ENCODE measurements at regions not wholly inside any gene's neighbourhood (a gene's known extent, or its start where the extent isn't known, plus 50 kb on each side); places are given as distances from the start of the nearest gene placed in this dataset.

DNA sequence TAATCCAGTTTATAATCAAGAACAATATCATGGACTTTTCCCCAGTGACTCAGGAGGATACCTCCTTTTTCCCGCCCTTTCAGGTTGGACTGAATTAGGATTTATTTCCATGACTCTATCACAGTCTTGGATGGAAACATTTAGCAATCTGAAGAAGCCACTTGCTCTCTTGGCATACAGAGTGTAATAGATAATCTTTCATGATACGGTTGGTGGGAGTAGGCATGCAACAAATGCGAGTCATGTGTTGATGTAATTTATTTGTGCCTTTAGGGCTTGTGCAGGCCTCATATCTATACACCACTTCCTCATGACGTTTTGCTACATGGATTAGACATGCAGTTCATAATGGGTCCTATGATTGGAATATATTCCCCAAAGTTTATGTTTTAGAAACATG is 54.2 kb upstream of the MCTP2 start:
- peak; percentile 16 to 70 (median 39) for DNase-seq

- DNase-seq = no peak
Observed at GRCh38 chr15:94175420-94175819, 55.9 kb upstream of the MCTP2 start.

DNA sequence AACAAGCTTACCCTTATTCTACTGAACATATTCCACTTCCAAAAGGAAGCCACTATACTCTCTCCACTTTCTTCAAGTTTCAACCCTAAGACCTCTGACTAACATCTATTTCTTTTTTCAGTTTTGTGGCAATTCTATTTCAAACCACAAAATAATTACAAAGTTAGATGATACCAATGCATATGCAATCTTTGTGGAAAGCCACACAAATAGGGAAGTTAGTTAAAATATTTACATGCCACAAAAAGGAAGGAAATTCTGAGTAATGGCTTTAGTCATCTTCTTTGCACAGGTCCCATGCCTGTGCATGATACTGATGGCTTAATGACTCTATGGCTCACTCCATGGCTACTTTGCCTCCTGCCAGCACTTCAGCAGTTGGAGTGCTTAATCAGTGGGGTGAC is 57.0 kb upstream of the MCTP2 start:
- DNase-seq = peak; percentile 81 to 98 (median 88)

DNA sequence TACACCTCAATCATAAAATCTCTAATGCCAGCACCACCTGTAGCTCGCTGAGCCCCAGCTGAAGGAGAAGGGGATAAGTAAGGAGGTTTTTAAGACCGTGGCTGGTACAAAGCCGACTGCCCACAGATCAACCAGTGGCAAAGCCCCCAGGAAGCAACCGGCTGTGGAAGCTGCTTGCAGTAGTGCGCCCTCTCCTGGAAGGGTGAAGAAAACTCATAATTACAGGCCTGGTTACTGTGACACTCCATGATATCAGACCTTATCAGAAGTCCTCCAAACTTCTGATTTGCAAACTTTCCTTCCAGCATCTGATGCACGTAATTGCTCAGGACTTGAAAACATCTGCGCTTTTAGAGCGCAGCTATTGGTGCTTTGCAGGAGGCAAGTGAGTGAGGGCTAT is 63.1 kb upstream of the MCTP2 start:
- DNase-seq = peak in 3 of 4 experiments; percentile 8 to 38 (median 13)

- DNase-seq = peak; percentile 3 to 41 (median 28)
Observed at GRCh38 chr15:94164971-94165370, 66.4 kb upstream of the MCTP2 start.

GRCh38 chr15:94164202-94164807 is 67.1 kb upstream of the MCTP2 start:
- peak; percentile 73 to 85 (median 79) for DNase-seq

DNA sequence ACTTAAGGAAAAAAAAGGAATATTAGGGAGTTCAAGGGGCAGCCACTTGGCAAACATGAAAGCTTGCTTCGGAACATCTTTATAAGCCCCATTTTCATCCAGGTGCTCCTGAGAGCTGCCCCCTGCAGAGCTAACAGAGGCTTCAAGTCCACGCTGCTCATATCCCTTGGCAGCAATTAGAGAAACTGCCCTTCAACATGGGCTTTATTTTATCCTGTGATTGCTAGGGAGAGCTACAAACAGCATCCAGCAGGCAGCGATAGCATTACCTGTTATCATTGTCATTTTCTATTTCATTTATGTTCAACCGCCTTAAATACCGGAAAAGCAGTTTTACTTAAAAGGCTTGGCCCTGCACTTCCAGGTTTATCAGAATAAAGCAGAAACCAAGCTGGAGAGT is 68.4 kb upstream of the MCTP2 start:
- no peak for DNase-seq

- no peak for DNase-seq
Observed at GRCh38 chr15:94154255-94154654, 77.1 kb upstream of the MCTP2 start.

DNA sequence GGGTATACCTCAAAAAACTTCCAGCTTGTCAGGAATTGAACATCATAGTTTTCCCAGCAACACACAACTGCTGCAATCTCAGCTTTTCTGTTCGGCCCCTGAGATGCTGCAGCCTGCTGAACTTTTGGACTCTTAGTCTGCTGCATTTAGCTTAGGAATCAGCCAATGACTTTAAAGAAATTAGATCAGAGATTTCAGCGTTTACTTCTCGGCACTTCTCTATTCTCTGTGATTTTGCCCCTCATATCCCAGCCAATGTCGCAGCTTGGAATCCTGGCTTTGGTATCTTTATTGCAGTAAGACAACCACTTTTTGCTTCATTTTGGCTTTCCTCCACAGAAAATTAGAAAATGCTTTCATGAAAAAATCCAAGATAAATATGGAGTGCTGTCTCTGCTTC is 86.3 kb upstream of the MCTP2 start:
- DNase-seq = no peak

- DNase-seq = no peak
Observed at GRCh38 chr15:94141802-94142201, 89.6 kb upstream of the MCTP2 start.

- DNase-seq = peak in 1 of 4 experiments; percentile 4
Observed at GRCh38 chr15:94135486-94136147, 95.7 kb upstream of the MCTP2 start.

GRCh38 chr15:94131875-94132274 is 99.5 kb upstream of the MCTP2 start:
- no peak for DNase-seq

DNA sequence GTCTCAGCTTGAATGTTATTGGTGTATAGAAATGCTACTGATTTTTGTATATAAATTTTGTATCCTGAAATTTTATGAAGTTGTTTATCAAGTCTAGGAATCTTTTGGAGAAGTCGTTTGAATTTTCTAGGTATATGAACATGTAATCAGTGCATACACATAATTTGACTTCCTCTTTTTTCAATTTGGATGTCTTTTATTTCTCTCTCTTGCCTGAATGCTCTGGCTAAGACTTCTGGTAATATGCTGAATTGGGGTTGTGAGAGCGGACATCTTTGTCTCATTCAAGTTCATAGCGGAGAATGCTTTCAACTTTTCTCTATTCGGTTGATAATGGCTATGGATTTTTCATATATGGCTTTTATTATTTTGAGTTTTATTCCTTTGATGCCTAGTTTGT is 100.9 kb upstream of the MCTP2 start:
- DNase-seq = no peak

DNA sequence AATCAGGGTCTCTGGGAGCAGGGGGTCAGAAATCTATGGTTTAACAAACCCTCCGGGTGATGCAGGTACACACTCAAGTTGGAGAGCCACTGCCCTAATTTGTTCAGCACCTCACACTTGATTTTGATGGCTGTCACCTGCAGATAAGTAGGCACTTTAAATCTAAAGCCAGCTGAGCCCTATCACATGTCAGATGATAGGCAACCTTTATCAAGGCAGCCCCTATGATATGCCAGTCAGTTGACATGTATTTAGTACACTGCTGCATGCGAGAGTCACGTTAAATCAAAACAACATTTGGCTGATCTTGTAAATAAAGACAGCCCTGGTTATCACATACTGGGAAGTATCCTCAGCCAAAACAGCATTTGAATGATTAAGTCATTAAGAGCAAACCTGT is 104.4 kb upstream of the MCTP2 start:
- DNase-seq = no peak

DNA sequence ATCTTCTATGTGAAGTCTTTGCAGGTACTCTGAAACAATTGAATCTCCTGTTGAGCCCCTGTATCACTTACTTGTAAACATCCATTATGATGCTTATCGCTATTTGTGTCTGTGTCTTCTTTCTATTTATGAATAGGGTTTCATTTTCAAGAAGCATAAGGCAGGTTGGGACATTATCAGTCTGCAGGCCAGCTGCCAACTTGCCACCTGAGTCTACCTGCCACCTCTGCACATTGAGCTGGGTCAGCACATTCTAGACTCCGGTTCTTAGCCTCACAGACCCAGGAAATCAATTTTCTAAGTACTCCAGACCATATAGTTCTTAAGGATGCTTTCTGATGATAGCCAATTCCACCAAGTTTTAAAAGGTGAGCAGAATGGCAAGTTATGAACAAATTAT is 105.7 kb upstream of the MCTP2 start:
- no peak for DNase-seq

GRCh38 chr15:94125156-94125555 is 106.2 kb upstream of the MCTP2 start:
- no peak for DNase-seq

DNA sequence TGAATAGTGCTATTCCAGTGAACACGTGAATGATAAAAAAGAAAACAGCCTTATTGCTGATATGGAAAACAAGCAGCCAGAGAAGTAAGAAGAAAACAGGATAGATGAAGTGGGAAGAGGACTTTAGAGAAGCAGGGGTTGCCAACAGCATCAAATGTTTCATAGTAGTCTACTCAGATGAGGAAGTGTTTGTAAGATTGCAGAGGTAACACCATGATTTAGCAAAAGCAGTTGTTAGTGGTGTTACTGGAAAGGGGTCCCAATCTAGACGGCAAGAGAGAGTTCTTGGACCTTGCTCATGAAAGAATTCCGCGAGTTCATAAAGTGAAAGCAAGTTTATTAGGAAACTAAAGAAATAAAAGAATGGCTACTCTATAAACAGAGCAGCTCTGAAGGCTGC is 108.8 kb upstream of the MCTP2 start:
- peak in 2 of 4 experiments; percentile 24 to 25 for DNase-seq

DNA sequence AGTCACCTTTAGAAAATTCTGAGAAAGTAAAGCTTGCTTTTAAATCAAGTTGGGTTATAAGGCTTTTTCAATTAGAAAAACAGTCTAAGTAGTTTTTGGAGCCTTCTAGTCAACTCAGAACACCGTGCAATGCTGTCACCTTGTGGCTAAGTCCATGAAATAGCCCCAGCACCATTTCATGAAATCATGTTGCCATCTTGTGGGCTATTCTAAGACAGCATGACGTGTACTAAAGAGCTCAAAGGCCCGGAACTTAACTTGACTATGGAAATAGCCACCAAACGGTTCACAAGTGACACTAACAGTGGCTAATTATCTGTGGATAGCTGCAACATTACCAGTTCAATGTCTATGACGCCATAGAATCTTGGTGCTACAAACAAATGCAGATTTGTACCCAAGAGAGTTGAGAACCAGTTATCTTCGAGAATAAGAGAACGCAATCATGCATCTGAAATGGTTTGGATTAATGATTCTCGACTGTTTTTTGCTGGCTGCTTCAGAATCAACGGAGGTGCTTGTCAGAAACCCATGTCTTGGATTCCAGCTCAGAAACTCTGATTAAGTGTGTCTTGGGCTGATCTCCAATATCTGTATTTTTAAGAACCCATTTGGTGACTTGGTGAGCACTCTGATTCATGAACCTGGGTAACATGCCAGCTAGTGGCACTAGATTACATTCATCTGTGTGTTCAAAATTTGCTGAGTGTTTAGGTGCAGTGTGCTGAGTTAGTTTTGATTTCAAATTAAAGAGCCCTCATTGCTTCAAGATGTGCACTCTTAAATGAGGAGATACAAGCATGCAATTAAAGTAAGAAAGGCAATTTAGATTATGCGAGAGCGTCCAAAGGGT is 111.2 kb upstream of the MCTP2 start:
- DNase-seq = peak; percentile 81 to 90 (median 85)

DNA sequence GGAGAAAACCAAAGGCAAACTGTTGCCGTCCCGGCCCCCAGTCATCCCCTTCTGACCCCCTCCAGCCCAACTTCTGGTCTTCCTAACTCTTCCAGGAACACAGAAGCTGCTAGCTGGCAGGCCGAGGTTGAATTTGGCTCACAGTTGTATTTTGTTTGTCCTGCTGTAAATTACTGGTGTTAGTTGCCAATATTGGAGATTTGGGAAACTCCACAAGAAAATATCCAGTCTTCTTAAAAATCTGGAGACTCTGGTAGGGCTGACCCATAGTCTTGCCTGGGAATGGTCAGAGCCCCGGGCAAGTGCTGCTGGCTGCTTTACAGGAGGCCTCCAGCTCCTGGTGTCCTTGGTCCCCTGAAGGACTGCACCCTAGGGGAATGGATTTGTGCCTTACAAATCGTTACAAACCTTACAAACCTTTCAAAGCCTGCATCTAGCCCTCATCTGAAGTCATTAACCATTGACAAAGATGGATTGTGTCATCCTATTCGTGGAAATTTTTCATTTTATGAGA is 112.0 kb upstream of the MCTP2 start:
- DNase-seq = no peak

- DNase-seq = no peak
Observed at GRCh38 chr15:94110476-94111130, 120.8 kb upstream of the MCTP2 start.

- DNase-seq = no peak
Observed at GRCh38 chr15:94107652-94108051, 123.7 kb upstream of the MCTP2 start.

GRCh38 chr15:94105760-94106159 is 125.6 kb upstream of the MCTP2 start:
- DNase-seq = no peak

DNA sequence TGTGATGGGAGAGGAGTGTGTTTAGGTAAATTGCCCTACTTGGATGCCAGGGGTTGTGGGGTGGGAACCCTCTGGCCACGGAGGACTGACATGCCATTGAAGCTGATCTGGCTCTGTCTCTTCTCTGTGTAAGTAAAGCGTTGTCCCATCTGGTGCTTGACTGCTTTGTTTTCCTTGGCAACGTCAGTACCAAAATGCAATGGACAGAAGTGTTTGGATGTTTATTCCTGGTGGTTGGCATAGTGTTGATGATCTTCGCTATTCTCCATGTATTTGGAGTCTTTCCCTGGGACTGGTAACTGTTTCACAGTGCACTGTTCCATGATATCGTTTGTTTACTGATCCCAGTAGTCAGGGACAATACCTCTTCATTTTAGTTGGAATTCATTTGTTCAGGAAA is 130.5 kb upstream of the MCTP2 start:
- no peak for DNase-seq

Measured in suppressor macrophage (primary cell).